ENCODE measurements at regions not wholly inside any gene's neighbourhood (a gene's known extent, or its start where the extent isn't known, plus 50 kb on each side); places are given as distances from the start of the nearest gene placed in this dataset.

GRCh38 chr11:11697796-11698195, 76.0 kb upstream of the GALNT18 start:
- ChIA-PET CTCF (no interaction called here), POLR2A (no interaction called here)
- TF ChIP-seq, protein P1, sequence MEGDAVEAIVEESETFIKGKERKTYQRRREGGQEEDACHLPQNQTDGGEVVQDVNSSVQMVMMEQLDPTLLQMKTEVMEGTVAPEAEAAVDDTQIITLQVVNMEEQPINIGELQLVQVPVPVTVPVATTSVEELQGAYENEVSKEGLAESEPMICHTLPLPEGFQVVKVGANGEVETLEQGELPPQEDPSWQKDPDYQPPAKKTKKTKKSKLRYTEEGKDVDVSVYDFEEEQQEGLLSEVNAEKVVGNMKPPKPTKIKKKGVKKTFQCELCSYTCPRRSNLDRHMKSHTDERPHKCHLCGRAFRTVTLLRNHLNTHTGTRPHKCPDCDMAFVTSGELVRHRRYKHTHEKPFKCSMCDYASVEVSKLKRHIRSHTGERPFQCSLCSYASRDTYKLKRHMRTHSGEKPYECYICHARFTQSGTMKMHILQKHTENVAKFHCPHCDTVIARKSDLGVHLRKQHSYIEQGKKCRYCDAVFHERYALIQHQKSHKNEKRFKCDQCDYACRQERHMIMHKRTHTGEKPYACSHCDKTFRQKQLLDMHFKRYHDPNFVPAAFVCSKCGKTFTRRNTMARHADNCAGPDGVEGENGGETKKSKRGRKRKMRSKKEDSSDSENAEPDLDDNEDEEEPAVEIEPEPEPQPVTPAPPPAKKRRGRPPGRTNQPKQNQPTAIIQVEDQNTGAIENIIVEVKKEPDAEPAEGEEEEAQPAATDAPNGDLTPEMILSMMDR (IDR thresholded peaks at IDR 0.05; ENCODE audit: insufficient read depth, low read depth, low read length) = no peak
- no peak for DNase-seq (ENCODE audit: low read depth)
- Histone ChIP-seq H3K36me3 (ENCODE audit: control insufficient read depth, insufficient read depth, low read length) (no peaks in the 10 kb centered on the region), H3K4me3 (ENCODE audit: low read depth, low read length) (no peak overlapping the region), H3K27me3 (ENCODE audit: control insufficient read depth, insufficient read depth, low read length) (no peaks in the 10 kb centered on the region)

- no peak for DNase-seq (ENCODE audit: low read depth)
- POLR2A ChIA-PET = no interaction called here
- TF ChIP-seq, protein P1 (IDR thresholded peaks at IDR 0.05; ENCODE audit: insufficient read depth, low read depth, low read length) = no peak
- CTCF ChIA-PET = no interaction called here
- no peaks in the 10 kb centered on the region for H3K27me3 ChIP-seq (ENCODE audit: control insufficient read depth, insufficient read depth, low read length)
- H3K36me3 ChIP-seq (ENCODE audit: control insufficient read depth, insufficient read depth, low read length) = no peaks in the 10 kb centered on the region
- H3K4me3 ChIP-seq (ENCODE audit: low read depth, low read length) = no peak overlapping the region
These were observed 69.7 kb upstream of the GALNT18 start for GRCh38 chr11:11691296-11692151.

DNA sequence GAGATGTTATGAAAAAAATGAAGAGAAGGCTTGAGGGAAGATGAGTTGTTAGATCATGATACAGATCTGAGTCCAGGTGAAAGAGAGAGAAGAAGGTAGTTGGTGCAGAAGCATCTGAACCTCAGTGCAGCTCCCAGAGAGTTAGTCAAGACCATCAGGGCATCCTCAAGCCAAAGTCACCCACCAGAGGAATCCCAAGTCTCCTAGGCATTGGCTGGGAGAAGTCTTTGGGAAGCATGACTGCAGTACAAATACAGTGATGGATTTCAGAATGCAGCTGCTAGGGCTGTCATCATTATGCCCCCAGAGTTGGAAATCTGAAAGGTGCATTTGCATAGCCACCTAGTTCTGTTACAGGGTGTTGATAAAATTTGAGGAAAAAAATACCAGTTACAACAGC, 59.7 kb upstream of the GALNT18 start:
- peaks cover 2% of the 10 kb centered on the region; the same call in 1 of the 2 replicates for H3K27me3 ChIP-seq (ENCODE audit: control insufficient read depth, insufficient read depth, low read length)
- ChIA-PET CTCF (no interaction called here), POLR2A (no interaction called here)
- H3K36me3 ChIP-seq (ENCODE audit: control insufficient read depth, insufficient read depth, low read length) = no peaks in the 10 kb centered on the region
- no peak for DNase-seq (ENCODE audit: low read depth)
- no peak overlapping the region for H3K4me3 ChIP-seq (ENCODE audit: low read depth, low read length)
- TF ChIP-seq, protein P1 (IDR thresholded peaks at IDR 0.05; ENCODE audit: insufficient read depth, low read depth, low read length) = no peak

- ChIA-PET POLR2A (no interaction called here), CTCF (interaction anchor here (0.9 kb wide), 1 partner anchor 73 kb away, joined by 3 read pairs; no protein-coding TSS in a partner anchor)
- peaks cover 2% of the 10 kb centered on the region; the same call in 1 of the 2 replicates for H3K27me3 ChIP-seq (ENCODE audit: control insufficient read depth, insufficient read depth, low read length)
- TF ChIP-seq, protein P1 (IDR thresholded peaks at IDR 0.05; ENCODE audit: insufficient read depth, low read depth, low read length) = no peak
- H3K4me3 ChIP-seq (ENCODE audit: low read depth, low read length) = no peak overlapping the region
- no peak for DNase-seq (ENCODE audit: low read depth)
- H3K36me3 ChIP-seq (ENCODE audit: control insufficient read depth, insufficient read depth, low read length) = no peaks in the 10 kb centered on the region
These were observed 56.0 kb upstream of the GALNT18 start for GRCh38 chr11:11677672-11678356.

- TF ChIP-seq, protein P1 (IDR thresholded peaks at IDR 0.05; ENCODE audit: insufficient read depth, low read depth, low read length) = no peak
- CTCF ChIA-PET = interaction anchor here (1.0 kb wide), 1 partner anchor 671 kb away, joined by 3 read pairs; no protein-coding TSS in a partner anchor
- POLR2A ChIA-PET = no interaction called here
- no peaks in the 10 kb centered on the region for H3K36me3 ChIP-seq (ENCODE audit: control insufficient read depth, insufficient read depth, low read length)
- H3K27me3 ChIP-seq (ENCODE audit: control insufficient read depth, insufficient read depth, low read length) = peaks cover 3% of the 10 kb centered on the region; the same call in 1 of the 2 replicates
- no peak for DNase-seq (ENCODE audit: low read depth)
- no peak overlapping the region for H3K4me3 ChIP-seq (ENCODE audit: low read depth, low read length)
These were observed 53.9 kb upstream of the GALNT18 start for GRCh38 chr11:11675671-11676181.

Data from BJ (cell line).